Activated T-cell treated with anti-CD3 and anti-CD28 coated beads, Interleukin-2, amount 50 U/mL, for 72 hours (primary cell): ENCODE measurements at regions not wholly inside any gene's neighbourhood (a gene's known extent, or its start where the extent isn't known, plus 50 kb on each side); places are given as distances from the start of the nearest gene placed in this dataset.

Source experiments
- ATAC-seq, 2 donors: fragments of 150-1000 bp; cut with Tn5 transposase; replicated peaks in 1 of 2; 2 replicates each; pipeline ENCODE4 v1.10.0; 2021; ENCODE audit warnings: moderate library complexity in 2 of 2, mild to moderate bottlenecking in 1 of 2
- DNase-seq, 2 donors: peaks; one replicate each; pipeline ENCODE4 v3.0.0; 2021 to 2022; ENCODE audit warnings: mixed read lengths in 1 of 2
- H3K27ac Mint-ChIP-seq: one replicate; pipeline ENCODE4 v1.8.0; 2022; ENCODE audit warnings: mild to moderate bottlenecking, moderate library complexity, mixed read lengths
- H3K27me3 Mint-ChIP-seq: one replicate; pipeline ENCODE4 v1.8.0; 2022; ENCODE audit warnings: low read depth, mixed read lengths
- H3K36me3 Mint-ChIP-seq, 2 donors: one replicate each; pipeline ENCODE4 v1.8.0; 2022; ENCODE audit warnings: mixed read lengths in 2 of 2, mild to moderate bottlenecking in 1 of 2; ENCODE audit not compliant: insufficient read depth in 2 of 2
- H3K4me1 Mint-ChIP-seq: one replicate; pipeline ENCODE4 v1.8.0; 2022; ENCODE audit warnings: low read depth, mixed read lengths
- H3K4me3 Mint-ChIP-seq, 2 donors: one replicate each; pipeline ENCODE4 v1.8.0; 2022; ENCODE audit warnings: mild to moderate bottlenecking in 2 of 2, mixed read lengths in 2 of 2, moderate library complexity in 2 of 2
- H3K9me3 Mint-ChIP-seq, 2 donors: one replicate each; pipeline ENCODE4 v1.8.0; 2022; ENCODE audit warnings: mixed read lengths in 2 of 2

GRCh38 chr4:57575426-57575825, 465.2 kb upstream of the IGFBP7 start:
- Mint-ChIP-seq H3K4me1 (no peaks in the 10 kb centered on the region), H3K27ac (no peak overlapping the region), H3K9me3 (peaks cover 5% of the 10 kb centered on the region in 2 donors), H3K4me3 (no peak overlapping the region), H3K27me3 (no peaks in the 10 kb centered on the region), H3K36me3 (peaks cover 0 to under 1% of the 10 kb centered on the region in 2 donors)
- DNase-seq (no peak), ATAC-seq (no peak)

- Mint-ChIP-seq H3K4me3 (no peak overlapping the region), H3K27me3 (no peaks in the 10 kb centered on the region), H3K27ac (no peak overlapping the region), H3K36me3 (peaks cover 0 to 3% of the 10 kb centered on the region in 2 donors), H3K4me1 (no peaks in the 10 kb centered on the region), H3K9me3 (peaks cover 1 to 3% of the 10 kb centered on the region in 2 donors)
- ATAC-seq (no peak), DNase-seq (no peak)
Measured at GRCh38 chr4:57554556-57555092, 444.4 kb upstream of the IGFBP7 start.

GRCh38 chr4:57553728-57554127, 443.5 kb upstream of the IGFBP7 start:
- Mint-ChIP-seq H3K4me1 (no peaks in the 10 kb centered on the region), H3K27me3 (no peaks in the 10 kb centered on the region), H3K4me3 (no peak overlapping the region), H3K9me3 (peaks cover 0 to 1% of the 10 kb centered on the region in 2 donors), H3K36me3 (peaks cover 0 to 3% of the 10 kb centered on the region in 2 donors), H3K27ac (no peak overlapping the region)
- ATAC-seq (no peak), DNase-seq (no peak)

- Mint-ChIP-seq H3K27me3 (no peaks in the 10 kb centered on the region), H3K4me1 (no peaks in the 10 kb centered on the region), H3K36me3 (peaks cover 0 to 3% of the 10 kb centered on the region in 2 donors), H3K9me3 (peaks cover 0 to 1% of the 10 kb centered on the region in 2 donors), H3K27ac (no peak overlapping the region), H3K4me3 (no peak overlapping the region)
- DNase-seq (no peak), ATAC-seq (no peak)
Measured at GRCh38 chr4:57550198-57550597, 440.0 kb upstream of the IGFBP7 start.

GRCh38 chr4:57548856-57549255, 438.7 kb upstream of the IGFBP7 start:
- Mint-ChIP-seq H3K9me3 (no peaks in the 10 kb centered on the region), H3K36me3 (no peaks in the 10 kb centered on the region), H3K27me3 (no peaks in the 10 kb centered on the region), H3K4me3 (no peak overlapping the region), H3K4me1 (no peaks in the 10 kb centered on the region), H3K27ac (no peak overlapping the region)
- DNase-seq (no peak), ATAC-seq (no peak)

GRCh38 chr4:57544811-57545654, 434.8 kb upstream of the IGFBP7 start:
- DNase-seq, result no peak
- no peak for ATAC-seq
- Mint-ChIP-seq H3K9me3 (no peaks in the 10 kb centered on the region), H3K4me1 (no peaks in the 10 kb centered on the region), H3K27ac (no peak overlapping the region), H3K27me3 (no peaks in the 10 kb centered on the region), H3K4me3 (no peak overlapping the region), H3K36me3 (no peaks in the 10 kb centered on the region)

GRCh38 chr4:57504797-57505530, 394.8 kb upstream of the IGFBP7 start:
- H3K4me3 Mint-ChIP-seq, result no peak overlapping the region
- H3K27me3 Mint-ChIP-seq, result no peaks in the 10 kb centered on the region
- no peaks in the 10 kb centered on the region for H3K4me1 Mint-ChIP-seq
- H3K36me3 Mint-ChIP-seq, result no peaks in the 10 kb centered on the region
- no peaks in the 10 kb centered on the region for H3K9me3 Mint-ChIP-seq
- ATAC-seq, result no peak
- no peak overlapping the region for H3K27ac Mint-ChIP-seq
- no peak for DNase-seq

GRCh38 chr4:57504139-57504538, 394.0 kb upstream of the IGFBP7 start:
- DNase-seq, result no peak
- Mint-ChIP-seq H3K27me3 (no peaks in the 10 kb centered on the region), H3K36me3 (no peaks in the 10 kb centered on the region), H3K4me1 (no peaks in the 10 kb centered on the region), H3K9me3 (peaks cover 0 to 5% of the 10 kb centered on the region in 2 donors), H3K27ac (no peak overlapping the region), H3K4me3 (no peak overlapping the region)
- ATAC-seq, result no peak

- Mint-ChIP-seq H3K9me3 (peaks cover 0 to 5% of the 10 kb centered on the region in 2 donors), H3K4me3 (no peak overlapping the region), H3K27ac (no peak overlapping the region), H3K27me3 (no peaks in the 10 kb centered on the region), H3K36me3 (no peaks in the 10 kb centered on the region), H3K4me1 (no peaks in the 10 kb centered on the region)
- ATAC-seq (no peak), DNase-seq (no peak)
Measured at GRCh38 chr4:57501720-57502119, 391.5 kb upstream of the IGFBP7 start.

GRCh38 chr4:57499786-57500185, 389.6 kb upstream of the IGFBP7 start:
- DNase-seq (no peak), ATAC-seq (no peak)
- H3K27me3 Mint-ChIP-seq, result no peaks in the 10 kb centered on the region
- no peak overlapping the region for H3K27ac Mint-ChIP-seq
- H3K36me3 Mint-ChIP-seq, result no peaks in the 10 kb centered on the region
- peaks cover 0 to 5% of the 10 kb centered on the region in 2 donors for H3K9me3 Mint-ChIP-seq
- H3K4me1 Mint-ChIP-seq, result no peaks in the 10 kb centered on the region
- H3K4me3 Mint-ChIP-seq, result no peak overlapping the region

GRCh38 chr4:57498251-57498650, 388.1 kb upstream of the IGFBP7 start:
- no peak for ATAC-seq
- H3K27ac Mint-ChIP-seq, result no peak overlapping the region
- no peaks in the 10 kb centered on the region for H3K4me1 Mint-ChIP-seq
- DNase-seq, result no peak
- H3K4me3 Mint-ChIP-seq, result no peak overlapping the region
- H3K36me3 Mint-ChIP-seq, result no peaks in the 10 kb centered on the region
- H3K9me3 Mint-ChIP-seq, result peaks cover 0 to 7% of the 10 kb centered on the region in 2 donors
- no peaks in the 10 kb centered on the region for H3K27me3 Mint-ChIP-seq

GRCh38 chr4:57496697-57497471, 386.7 kb upstream of the IGFBP7 start:
- Mint-ChIP-seq H3K27ac (no peak overlapping the region), H3K4me3 (no peak overlapping the region), H3K27me3 (no peaks in the 10 kb centered on the region), H3K36me3 (no peaks in the 10 kb centered on the region), H3K9me3 (peaks cover 0 to 7% of the 10 kb centered on the region in 2 donors), H3K4me1 (no peaks in the 10 kb centered on the region)
- no peak for ATAC-seq
- no peak for DNase-seq

GRCh38 chr4:57494821-57495220, 384.6 kb upstream of the IGFBP7 start:
- H3K27ac Mint-ChIP-seq, result no peak overlapping the region
- H3K4me3 Mint-ChIP-seq, result no peak overlapping the region
- H3K27me3 Mint-ChIP-seq, result no peaks in the 10 kb centered on the region
- no peaks in the 10 kb centered on the region for H3K4me1 Mint-ChIP-seq
- H3K36me3 Mint-ChIP-seq, result no peaks in the 10 kb centered on the region
- H3K9me3 Mint-ChIP-seq, result peaks cover 0 to 9% of the 10 kb centered on the region in 2 donors
- no peak for ATAC-seq
- no peak for DNase-seq
